Stimulated activated CD4-positive, alpha-beta T cell treated with anti-CD3 and anti-CD28 coated beads, Interleukin-1b, Interleukin-23, amount 100 ng/mL, for 48 hours (primary cell): ENCODE measurements at regions not wholly inside any gene's neighbourhood (a gene's known extent, or its start where the extent isn't known, plus 50 kb on each side); places are given as distances from the start of the nearest gene placed in this dataset.
"Not testable (repeated sequence)": the region's sequence is repeated elsewhere in the genome, so short reads cannot be mapped to it uniquely, and the experiment has no call there.

Source experiments
- DNase-seq: peaks from one replicate; pipeline ENCODE4 v3.0.0-alpha.2; 2020

DNA sequence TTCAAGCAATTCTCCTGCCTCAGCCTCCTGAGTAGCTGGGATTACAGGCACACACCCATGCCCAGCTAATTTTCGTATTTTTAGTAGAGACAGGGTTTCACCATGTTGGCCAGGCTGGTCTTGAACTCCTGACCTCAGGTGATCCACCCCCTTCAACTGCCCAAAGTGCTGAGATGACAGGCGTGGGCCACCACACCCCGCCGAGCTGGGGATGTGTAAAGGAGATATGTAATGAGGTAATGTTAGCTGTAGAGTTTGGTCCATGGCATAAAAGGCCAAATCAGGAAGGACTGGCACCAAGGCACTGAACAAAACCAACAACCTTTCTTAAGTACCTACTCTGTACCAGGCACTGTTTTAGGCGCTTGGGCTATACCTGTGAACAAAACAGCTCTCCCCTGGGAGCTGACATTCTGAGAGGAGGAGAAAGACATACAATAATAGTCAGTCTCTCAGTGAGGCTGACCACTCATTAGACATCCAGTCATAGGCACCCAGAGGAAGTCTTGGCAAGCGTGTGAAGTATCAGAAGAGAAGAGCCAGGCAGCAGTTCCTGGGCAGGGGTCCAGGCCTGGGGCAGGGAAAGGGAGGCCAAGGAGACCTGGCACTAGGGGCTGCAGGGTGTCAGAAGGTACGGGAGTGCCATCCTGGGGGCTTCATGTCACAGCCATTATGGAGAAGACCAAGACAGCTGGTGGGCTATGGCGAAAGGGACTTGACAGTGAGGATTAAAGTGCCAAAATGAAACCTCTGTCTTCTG, 164.8 kb upstream of the DTNBP1 start:
- no peak for DNase-seq

DNA sequence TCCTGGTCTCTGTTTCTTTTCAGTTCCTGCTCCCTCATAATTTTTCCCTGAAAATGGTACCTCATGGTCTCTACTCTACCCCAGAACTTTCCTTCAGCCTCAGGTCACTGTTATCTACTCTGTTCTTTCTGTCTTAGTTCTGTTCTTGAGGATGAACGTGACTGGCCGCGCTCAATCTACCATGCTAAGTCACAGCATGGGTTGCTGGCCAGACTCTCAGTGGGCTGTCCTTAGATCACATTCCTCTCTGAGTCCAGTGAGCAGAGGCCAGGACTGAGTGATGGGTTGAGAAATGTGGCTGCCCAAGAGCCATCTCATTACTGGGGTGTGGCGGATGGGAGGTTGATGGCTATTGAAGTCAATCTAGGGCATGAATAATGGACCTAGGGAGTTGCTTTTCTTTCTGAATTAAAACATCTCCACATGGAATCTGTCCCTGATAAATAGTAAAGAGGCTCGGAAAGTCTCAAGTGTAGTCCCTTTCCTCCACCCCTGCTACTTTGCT, 164.0 kb upstream of the DTNBP1 start:
- DNase-seq, result no peak

DNA sequence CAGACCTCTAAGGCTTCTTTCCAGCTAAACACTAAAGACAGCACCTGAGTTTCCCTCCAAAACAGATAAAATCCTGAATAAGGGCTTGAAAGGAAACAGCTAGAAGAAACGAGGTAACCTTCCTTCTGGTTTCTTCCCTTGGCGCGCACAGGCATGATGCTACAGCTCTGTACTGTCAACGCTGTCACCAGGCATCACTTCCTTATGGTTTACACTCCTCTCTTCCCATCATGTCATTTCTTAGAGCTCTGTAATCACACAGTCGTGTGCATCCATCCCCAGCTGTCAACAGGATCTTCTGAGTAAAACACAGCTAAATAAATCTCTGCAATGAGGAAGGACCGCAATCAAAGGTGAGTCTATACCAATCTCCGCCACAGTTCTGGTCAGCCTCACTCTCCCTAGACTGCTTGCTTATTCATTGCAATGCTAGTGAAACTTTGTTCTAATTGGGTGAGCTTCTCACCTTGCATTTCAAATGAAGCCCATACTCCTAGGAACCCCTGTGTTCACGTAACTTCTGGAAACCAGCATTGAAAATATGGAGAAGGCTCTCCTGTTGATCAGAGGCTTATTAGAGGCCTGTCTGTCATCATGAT, 162.6 kb upstream of the DTNBP1 start:
- DNase-seq, result no peak

DNA sequence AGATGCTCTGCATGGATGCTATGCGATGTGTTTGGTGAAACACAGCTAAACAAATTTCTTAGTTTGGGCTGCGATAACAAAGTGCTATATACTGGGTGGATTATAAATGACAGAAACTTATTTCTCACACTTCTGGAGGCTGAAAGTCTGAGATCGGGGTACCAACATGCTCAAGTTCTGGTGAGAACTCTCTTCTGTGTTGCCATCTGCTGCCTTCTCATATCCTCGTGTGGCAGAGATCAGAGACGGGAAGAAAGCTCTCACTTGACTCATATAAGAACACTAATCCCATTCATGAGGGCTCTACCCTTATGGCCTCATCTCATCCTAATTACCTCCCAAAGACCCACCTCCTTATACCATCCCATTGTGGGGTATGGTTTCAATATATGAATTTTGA, 162.0 kb upstream of the DTNBP1 start:
- no peak for DNase-seq

DNA sequence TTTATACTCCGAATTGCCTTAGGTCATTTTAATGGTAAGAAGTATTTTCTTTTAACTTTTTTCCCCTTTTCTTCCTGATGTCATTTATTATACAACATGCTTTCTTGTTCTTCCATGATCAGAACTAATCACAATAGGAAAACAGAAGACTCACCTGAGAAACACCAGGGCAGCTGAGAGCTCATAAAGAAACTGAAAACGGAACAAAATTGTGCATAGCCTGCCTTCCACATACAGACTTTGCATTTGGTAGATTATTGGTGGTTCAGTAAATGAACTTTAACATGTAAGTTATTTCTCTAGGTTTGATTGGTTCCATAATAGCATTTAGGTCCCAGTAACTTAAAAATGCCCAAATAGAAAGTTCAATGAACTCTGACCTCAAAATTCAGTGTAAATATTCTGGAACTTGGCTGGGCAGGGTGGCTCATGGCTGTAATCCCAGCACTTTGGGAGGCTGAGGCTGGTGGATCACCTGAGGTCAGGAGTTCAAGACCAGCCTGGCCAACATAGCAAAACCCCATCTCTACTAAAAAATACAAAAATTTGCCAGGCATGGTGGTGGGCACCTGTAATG, 161.1 kb upstream of the DTNBP1 start:
- DNase-seq, result no peak

DNA sequence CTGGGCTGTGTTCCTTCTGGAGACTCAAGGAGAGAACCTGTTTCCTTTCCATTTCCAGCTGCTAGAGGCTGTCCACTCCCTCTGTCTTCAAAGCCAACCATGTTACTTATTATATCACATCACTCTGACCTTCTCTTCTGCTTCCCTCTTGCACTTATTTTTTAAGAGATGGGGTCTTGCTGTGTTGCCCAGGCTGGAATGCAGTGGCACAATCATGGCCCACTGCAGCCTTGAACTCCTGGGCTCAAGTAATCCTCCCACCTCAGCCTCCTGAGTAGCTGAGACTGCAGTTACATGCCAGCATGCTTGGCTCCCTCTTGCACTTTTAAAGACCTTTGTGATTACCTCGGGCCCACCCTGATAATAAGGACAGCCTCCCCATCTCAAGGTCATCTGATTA, 160.0 kb upstream of the DTNBP1 start:
- no peak for DNase-seq

DNA sequence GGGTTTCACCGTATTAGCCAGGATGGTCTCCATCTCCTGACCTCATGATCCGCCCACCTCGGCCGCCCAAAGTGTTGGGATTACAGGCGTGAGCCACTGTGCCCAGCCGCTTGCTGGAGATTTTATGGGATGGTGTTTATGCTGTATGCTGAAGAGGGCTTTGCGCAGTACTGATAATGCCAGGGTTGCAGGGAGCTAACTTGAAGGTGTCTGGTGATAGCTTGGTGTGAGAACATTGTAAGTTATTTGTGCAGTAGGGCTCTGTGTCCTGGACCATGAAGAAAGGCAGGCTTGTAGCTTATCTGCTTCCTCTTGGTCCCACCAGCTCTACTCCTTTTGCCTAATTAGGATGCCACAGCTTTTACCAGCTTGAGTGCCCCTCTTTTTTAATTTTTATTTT, 157.0 kb upstream of the DTNBP1 start:
- DNase-seq, result no peak

DNA sequence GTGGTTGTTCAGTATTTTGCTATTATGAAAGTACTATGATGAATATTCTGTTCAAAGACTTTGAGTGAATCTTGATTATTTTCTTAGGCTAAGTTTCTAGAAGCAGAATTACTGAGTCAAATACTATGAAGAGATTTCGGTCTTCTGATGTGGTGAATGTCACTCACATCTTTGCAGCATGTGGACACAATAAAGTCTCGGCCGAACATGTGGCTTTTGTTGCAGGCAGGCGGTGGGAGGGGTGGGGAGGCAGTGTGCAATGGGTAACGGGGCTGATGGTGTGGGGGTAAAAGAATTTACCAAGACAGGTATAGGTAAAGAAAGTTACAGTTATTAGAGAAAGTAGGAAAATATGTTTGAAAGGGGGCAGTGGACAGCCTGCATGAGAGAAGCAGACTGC, 156.4 kb upstream of the DTNBP1 start:
- DNase-seq, result no peak

DNA sequence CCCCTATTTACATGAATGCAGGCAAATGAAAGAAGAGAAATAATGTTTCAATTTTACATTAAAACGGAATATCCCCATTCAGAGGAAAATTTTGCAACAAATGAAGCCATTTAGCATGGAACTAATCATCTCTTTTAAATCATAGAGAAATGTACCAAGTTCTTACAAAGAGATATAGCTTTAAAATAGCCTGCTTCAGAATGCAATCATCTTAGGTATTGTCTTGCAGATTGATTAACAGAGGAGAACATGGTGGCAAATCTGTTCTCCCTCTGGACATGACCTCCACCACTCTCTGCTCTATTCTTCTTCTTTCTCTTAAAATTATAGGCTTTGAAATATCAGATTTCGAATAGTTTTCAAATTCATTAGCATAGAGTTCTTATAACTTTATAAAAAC, 155.7 kb upstream of the DTNBP1 start:
- DNase-seq, result no peak

DNA sequence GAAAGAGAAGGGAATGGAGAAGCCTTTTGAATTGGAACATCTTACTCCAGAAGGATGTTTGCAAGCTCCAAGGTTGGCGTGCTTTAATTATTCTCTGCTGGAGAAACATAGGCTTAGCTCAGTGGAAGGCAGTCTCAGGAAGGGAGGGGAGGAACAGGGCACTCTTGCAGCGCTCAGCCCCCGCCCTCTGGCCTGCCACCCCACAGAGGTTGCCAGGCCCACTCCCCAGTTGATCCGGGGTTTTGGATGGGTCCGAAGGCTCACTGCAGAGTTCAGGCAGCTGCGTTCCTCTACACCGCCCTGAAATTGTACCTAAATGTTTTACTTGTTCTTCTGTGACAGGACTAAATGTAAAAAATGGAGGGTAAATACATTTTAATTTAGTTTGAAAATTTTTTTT, 155.2 kb upstream of the DTNBP1 start:
- DNase-seq, result no peak

DNA sequence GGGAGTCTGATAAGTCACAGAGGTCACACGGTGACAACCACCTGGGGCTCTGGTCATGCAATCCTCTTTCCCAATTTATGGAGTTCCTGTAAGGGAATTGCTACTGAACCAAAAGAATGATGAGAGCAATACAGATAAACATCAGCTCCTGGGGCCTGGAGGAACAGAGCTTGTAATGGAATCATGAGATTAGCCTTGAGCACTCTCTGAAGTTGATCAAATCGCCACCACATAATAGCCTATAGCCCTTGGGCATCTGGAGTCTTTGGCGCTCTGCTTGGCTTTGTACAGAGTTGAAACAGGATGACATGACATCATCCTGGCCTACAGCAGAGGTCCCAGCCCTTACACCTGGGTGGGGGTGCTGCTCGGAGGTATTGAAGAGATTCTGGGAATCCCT, 154.3 kb upstream of the DTNBP1 start:
- no peak for DNase-seq

DNA sequence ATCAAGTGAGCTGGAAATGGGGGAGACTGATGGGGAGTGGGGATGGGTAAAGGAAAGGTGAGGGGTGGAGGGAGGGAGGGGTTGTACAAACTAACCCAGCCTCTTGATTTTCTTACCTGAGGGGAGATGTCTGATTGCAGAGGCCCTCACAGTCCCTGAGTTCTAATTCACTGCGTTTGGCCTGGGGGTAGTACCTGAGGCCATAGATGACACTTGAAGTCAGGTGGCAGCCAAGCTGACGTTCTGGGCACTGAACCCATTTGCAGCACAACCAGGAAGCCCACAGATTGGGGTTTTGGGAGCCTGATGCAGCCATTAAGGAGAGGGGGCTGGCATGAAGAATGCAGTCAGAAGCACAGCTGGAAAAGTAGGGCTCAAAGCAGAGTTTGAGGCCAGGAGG, 153.8 kb upstream of the DTNBP1 start:
- no peak for DNase-seq

DNA sequence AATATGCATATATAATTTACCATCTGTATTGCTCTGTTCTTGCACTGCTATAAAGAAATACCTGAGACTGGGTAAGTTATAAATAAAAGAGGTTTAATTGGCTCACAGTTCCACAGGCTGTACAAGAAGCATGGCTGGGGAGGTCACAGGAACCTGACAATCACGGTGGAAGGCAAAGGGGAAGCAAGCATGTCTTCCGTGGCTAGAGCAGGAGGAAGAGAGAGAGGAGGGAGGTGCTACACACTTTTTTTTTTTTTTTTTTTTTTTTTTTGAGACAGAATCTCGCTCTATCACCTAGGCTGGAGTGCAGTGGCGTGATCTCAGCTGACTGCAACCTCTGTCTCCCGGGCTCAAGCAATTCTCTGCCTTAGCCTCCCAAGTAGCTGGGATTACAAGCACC, 150.9 kb upstream of the DTNBP1 start:
- DNase-seq, result not testable (repeated sequence)

DNA sequence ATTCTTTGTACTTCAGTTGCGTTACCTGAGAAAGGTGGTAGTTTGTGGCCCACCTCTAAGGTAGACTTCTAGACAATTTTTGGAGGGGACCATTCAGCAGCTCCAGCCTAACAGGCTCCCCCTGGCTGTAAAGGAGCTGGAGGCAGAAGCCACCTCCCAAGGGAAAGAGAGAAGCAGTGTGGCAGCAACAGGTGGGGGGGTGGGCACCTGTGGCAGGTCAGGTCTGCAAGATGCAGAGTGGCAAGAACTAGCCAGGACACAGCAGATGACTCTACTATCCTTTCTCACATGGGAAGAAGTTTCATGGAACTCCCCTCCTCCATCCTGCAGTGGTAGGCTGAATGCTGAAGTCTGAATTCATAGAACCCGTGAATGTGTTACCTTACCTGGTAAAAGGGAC, 148.3 kb upstream of the DTNBP1 start:
- no peak for DNase-seq

DNA sequence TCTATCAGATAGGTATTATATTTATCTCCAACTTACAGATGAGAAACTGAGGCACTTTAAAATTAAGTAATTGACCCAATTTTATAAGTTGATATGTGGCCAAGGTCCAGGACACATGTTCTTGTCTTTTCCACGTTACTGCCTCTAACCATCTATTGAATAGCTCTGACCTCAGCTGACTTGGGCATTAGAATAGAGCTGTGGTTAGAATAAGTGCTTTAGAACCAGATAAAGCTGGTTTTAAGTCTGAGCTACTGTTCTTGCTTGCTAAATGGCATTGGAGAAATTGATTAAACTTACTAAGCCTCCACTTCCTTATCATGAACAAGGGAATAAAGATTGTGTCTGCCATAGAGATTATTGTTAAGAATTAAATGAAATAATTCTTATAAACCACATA, 147.8 kb upstream of the DTNBP1 start:
- DNase-seq, result no peak

DNA sequence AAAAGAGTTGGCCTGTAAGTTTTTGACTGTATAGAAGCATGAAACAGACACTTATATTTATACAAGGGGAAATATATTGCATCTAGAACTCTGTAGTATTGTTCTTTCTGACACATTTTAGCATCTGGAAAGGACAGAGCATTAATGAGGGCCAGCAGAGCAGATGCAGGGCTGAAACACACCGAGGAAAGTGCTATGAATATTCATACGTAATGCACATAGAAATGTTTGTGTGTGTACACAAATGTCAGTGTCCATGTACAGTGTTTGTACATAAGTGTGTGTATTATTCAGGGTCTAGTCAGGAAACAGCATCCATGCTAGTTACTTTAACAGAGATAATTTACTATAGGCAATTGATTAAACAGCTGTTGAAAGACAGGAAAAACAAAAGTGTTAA, 146.5 kb upstream of the DTNBP1 start:
- DNase-seq, result no peak

DNA sequence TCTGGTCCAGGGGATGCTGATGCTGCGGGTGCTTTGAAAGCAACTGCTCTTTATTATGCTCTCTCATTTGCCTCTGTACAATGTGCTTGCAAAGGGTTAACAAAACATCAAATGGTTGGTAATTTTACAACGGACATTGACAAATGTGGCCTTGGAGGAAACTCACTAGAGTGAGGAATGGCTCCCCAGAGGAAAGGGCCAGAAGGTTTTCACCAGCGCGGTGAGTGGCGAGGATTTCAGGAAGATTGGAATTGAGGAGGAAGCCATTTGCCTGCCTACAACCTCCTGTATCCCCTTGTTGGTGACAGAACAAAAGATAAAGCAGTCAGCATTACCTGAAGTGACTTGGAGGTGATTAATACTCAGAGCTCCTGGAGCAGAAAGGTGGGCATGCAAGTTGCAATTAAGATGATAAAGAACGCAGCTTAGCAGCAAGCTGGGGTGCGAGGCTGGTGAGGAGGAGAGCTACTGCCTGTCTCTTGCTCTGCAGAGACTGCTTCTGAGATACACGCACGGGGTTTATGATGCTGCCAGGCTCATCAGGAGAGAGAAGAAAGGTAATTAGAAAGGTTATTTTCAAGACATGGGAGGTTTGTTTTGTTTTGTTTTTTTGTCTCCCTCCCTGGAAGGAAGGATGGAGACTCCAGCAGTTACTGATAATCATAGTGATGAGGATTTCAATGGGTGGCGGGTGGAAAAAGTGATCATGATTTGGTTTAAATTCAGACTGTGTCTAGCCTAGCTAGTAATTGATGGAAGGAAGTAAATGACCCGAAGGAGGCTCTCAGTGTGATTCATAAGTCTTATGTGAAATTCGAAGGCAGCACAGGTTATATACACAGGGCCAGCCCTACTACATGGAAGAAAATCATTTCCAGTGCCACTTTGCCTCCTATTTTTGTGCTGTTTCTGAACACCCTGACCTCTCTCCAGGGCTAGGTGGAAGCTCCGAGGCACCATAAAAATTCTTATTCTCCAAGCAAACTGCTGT, 141.6 kb upstream of the DTNBP1 start:
- DNase-seq, result no peak

DNA sequence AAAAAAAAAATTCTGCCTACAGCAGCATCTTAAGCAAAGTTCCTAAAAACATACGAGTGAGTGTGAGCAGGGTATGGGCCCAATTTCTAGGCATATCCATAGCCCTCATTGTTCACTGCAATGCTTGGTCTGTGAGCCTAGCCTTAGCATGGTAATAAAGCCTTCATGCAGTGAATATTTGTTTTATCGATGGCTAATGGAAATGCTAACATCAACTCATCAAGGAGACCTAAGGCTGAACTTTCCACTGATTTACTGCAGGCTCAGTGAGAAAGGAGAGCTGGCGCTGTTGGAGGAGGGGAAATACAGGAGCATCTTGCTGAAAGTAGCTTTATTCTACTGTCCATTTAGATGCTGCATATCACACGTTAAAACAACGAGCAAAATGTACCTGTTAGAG, 139.6 kb upstream of the DTNBP1 start:
- no peak for DNase-seq

DNA sequence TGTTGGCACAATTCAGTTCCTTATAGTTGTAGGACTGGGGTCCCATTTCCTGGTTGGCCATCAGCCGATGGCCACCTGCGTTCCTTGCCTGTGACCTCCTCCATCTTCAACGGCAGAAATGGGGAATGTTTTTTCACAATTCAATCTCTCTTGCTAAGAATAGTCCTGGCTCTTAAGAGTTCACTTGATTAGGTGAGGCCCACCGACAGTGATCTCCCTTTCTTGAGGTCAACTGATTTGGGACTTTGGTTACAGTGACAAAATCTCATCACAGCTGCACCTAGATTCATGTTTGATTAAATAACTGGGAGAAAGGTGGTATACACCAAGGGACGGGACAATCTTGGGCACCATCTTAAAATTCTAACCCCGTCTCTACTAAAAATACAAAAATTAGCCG, 139.1 kb upstream of the DTNBP1 start:
- DNase-seq, result no peak

DNA sequence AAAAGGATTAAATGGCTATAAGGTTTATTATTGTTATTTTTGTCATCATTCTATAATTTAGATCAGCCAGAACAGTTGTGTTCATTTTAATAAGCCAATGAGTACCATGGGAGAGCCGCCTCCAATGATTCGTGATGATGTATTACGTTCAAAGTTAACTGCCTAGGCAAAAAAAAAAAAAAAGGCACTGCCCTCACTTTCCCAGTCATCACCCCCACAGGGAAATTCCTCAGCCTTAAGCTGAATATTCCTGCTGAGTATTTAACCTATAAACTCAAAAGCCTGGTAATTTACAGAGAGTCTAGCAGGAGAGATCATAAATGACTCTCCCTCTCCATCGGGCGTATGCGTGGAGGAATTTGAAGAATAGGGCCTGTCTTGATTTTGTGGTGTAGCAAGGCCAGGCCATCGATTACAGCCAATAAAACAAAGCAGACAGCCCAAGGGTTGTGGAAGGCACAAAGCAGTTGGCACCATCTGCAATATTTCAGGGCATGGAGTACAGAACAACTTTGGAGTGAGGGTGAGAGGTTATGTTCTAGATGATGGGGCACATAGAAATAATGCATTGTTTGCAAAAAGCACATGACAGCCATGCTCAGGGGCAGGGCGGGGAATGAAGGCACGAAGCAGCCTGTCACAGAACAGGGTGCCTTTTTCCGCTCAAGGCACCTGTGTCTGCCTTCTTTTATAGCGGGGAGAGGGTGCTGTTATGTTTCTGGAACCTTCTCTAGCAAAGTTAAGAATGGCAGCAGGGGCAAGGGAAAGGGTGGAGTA, 138.2 kb upstream of the DTNBP1 start:
- DNase-seq, result no peak

DNA sequence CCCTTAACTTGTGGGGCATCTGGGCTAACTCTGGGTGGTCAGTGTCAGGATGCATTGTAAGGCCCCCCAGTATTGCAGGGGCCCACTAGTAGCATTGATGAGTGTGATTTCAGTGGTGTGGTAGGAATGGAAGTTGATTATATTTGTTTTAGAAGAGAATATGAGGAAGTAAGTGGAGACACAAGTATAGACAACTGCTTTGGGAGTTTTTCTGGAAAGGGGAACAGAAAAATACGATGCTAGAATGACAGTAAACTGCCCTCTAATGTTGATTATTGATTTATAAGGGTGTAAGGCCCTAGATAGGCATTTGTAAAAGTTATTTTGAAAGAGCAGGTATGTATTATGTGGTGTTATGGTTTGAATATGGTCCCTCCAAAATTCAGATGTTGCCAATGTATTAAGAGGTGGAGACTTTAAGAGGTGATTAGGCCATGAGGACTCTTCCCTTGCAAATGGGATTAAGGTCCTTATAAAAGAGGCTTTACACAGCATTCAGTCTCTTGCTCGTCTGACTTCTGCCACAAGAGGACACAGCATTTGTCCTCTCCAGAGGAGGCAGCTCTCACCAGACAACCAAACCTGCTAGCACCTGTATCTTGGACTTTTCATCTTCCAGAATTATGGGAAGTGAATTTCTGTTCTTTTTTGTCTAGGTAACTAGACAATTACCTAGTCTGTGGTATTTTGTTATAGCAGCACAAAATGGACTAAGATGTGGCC, 135.9 kb upstream of the DTNBP1 start:
- DNase-seq, result no peak

DNA sequence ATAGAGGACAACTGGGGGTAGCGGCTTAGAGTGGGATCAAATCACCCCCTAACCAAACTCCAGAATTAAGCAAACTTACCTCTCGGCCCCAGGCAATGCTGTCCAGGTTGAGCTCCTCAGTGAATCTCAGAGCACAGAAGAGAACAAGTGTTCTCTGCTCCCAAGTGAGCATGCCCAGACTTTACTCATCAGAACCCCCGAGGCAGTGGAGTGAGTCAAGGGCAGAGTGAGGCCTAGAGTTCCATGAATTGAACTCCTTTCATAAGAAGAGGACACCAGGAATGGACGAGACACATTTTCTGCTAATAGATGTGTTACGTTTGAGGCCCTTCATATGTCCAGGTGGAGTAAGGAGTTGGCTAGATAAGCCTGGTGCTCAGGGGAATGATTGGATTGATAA, 134.0 kb upstream of the DTNBP1 start:
- DNase-seq, result no peak
